Right kidney (tissue), 1 donor: ENCODE measurements at regions not wholly inside any gene's neighbourhood (a gene's known extent, or its start where the extent isn't known, plus 50 kb on each side); places are given as distances from the start of the nearest gene placed in this dataset.
A peak's percentile ranks its signal among the peaks of the same experiment; 100 is the strongest.
"Not testable (repeated sequence)": the region's sequence is repeated elsewhere in the genome, so short reads cannot be mapped to it uniquely, and the experiment has no call there.

Experiments
- DNase-seq: peaks from one replicate; pipeline ENCODE4 v3.0.0-alpha.2; 2016

DNA sequence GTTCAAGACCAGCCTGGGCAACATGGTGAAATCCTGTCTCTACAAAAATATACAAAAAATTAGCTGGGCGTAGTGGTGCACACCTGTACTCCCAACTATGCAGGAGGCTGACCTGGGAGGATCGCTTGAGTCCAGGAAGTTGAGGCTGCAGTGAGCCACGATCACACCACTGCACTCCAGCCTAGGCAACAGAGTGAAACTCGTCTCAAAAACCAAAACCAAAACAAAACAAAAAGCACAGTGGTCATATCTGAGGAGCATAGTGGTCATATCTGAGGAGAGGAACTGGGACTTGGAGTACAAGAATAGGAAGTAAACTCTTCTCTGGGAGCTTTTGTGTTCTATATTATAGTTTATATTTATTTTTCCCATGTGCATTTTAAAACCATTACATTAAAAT, 275.3 kb upstream of the NOTCH2NLA start:
- DNase-seq: not testable (repeated sequence)

DNA sequence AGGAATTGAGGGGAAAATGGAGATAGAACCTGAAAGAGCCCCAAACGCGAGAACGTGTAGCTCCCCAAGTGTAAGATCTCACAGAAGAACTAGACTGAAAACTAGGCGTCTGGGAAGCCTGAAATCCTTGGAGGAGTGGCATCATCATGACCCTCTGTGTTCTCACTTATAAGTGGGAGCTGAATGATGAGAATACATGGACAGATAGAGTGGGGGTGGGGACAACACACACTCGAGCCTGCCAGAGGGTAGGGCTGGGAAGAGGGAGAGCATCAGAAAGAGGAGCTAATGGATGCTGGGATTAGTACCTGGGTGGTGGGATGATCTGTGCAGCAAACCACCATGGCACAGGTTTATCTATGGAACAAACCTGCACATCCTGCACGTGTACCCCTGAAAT, 258.7 kb upstream of the NOTCH2NLA start:
- not testable (repeated sequence) for DNase-seq

DNA sequence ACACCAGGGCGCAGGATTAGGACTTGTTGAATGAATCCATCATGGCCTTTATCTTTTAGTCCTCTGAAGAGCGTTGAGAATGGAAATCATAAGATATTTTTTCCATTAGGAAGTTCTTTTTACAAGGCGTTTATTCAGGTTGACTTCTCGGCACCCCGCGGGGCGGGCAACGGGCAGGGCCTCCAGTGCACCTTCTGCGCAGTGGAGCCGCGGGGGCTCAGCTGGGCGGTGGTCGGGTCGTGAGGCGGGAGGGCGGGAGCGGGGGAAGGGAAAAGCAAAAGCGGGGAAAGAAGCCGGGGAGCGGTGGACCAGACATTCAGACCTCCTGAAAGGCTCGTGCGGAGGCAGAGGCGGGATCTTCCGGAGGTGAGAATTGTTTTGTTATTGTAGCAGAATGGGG, 258.3 kb upstream of the NOTCH2NLA start:
- not testable (repeated sequence) for DNase-seq

DNA sequence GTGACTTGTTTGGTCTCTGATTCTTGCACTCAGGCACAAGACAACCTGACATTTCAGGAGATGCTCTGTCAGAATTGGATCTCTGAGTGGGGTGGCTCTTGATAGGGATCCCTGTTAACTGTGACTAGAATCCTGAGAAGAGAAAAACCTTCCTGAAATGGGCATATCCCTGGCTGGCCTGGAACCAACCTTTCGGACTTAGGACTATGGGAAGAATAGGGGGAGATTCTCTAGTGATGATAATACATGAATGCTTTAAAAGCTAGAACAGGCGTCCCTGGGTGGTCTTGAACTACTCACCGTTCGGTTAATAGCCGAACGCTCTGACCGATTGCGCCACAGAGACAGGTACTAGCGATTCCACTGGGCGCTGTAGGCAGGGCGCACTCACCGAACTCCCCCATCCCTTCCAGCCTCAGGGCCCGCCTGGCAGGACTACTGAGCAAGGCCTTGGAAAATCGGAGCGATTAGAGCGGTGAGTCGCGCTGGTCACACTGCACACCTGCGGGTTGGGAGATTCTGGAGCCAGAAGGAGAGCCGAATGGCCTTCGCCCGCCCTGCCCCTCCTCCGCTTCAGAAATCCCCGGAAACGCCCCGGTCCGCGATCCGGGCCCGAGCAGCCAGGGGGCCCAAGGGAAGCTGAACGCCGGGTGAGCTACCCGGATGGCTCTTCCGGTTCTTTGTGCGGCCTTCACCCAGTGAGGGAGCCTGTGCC, 257.6 kb upstream of the NOTCH2NLA start:
- peak; percentile 70 for DNase-seq

DNA sequence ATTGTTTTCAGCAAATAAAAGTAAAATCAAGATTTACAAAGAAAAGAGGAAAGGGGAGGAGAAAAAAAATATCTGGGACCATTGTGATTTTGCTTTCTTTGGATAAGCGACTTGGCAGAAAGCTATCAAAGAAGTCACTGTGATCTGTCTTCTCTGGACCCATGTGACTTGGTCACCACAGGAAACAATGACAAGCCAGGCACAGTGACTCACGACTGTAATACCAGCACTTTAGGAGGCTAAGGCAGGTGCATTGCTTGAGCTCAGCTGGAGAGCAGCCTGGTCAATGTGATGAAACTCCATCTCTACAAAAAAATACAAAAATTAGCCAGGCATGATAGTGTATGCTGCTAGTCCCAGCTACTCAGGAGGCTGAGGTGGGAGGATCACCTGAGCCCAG, 255.4 kb upstream of the NOTCH2NLA start:
- DNase-seq: not testable (repeated sequence)

DNA sequence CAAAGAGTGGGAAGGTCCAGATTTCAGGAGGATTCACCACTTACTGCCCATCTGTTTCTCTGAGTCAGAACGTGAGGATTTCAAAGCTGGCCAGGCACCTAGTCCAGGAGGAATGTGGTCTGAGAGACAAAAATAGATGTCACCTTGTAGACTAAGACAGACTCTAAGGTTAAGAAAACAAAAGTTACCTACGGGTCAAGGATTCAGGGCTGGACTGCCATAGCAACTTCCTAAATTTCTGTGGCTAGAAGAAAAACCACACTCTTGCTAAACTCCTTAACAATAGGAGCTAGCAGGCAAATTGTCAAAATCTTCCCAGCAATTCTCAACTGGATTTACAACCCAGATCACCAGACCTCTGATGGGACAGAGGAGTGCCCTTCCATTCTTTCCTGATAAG, 250.4 kb upstream of the NOTCH2NLA start:
- DNase-seq: not testable (repeated sequence)

DNA sequence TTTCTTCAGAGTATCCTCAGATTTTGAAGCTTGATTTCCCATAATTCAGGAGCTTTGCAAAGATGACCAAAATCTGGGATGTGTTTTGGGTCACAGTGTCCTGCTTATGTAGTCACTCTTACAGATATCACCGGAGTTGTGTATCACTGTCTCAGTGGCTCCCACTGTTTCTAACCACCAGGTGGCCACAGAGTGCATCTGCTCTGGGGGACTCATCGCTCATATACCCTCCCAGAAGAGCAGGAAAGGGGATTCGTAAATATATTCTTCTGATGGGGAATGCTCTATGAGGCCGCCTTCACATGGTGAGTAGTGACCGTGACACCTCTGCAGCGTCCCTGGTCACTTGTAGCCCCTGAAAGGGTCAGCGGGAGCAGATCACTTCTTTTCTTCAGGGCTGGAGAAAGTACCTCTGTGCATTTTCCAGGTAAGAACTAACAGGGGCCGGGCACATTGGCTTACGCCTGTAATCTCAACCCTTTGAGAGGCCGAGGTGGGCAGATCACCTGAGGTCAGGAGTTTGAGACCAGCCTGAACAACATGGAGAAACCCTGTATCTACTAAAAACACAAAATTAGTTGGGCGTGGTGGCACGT, 249.4 kb upstream of the NOTCH2NLA start:
- peak; percentile 19 for DNase-seq

DNA sequence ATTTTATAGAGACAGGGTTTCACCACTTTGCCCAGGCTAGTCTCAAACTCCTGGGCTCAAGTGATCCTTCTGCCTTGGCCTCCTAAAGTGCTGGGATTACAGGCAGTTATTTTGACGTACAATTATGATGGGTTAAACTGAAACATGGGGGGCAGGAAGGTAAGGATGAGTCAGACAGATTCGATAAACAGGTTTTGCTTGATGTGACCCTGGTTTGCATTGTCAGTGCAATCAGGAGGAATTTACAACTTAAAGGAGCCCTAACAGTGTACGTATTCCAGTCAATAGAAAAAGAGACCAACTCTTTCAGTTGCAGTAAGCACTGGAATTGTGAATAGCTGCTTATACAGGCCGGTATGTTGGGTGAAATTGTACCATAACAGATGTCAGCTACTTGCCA, 246.3 kb upstream of the NOTCH2NLA start:
- DNase-seq: not testable (repeated sequence)

DNA sequence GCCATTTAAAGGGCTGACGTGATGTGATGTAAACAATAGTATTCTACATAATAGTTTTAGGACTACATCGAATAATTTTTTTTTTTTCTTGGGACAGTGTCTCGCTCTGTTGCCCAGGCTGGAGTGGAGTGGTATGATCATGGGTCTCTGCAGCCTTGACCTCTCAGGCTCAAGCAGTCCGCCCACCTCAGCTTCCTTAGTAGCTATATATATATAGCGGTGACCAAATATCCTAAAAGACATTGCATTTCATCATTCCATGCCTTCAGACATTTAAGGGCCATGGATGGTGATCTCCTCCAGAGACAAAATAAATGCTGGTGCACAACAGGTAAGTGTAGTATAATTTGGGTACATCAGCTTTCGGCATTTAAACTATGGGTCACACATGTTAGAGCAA, 245.4 kb upstream of the NOTCH2NLA start:
- not testable (repeated sequence) for DNase-seq

DNA sequence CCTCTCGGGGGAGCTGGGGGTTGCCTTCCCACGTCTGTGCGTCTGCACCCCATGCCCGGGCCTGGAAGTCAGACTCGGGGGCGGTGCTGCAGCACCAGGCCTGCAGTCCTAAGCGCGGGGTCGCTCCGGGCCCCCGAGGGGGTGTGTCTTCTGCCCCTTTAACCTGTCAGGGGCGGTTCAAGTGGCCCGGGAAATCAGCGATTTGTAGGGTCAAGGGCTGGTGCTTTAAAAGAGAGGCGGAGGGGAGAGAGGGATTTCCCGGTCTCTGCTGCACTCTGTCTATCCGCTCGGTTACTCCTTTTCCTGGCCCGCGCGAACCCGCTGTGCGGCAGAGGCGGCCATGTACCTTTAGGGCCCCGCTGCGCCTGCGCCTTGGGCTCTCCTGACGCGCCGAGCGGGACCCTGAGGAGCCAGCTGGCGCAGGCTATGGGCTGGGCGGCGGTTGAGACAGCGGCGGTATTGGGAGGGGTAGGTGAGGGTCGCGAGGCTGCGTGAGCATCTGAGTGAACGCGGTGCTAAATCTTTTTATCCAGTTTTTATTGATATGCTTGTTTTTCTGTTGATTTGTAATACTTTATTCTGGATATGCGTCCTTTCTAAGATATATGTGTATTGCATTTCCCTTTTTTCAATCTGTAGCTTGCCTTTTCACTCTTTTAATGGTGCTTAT, 243.5 kb upstream of the NOTCH2NLA start:
- peak; percentile 77 for DNase-seq

DNA sequence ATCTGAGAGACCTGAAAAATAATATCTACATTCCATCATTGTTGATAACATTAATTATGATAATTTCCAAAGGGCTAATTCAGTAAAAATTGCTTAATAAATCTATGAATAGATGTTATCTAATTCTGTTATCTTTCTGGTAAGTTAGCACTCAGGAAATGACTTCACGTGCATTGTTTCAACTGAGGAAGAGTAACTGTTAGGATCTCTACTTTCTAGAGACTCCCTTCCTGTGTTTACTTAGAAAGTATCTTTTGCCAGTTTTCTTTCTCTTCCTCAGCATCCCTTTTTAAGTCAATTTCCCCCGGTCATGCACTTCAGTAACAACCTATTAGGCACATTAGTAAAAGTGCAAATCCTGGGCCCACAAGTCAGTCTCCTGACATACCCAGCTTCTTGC, 231.1 kb upstream of the NOTCH2NLA start:
- not testable (repeated sequence) for DNase-seq

DNA sequence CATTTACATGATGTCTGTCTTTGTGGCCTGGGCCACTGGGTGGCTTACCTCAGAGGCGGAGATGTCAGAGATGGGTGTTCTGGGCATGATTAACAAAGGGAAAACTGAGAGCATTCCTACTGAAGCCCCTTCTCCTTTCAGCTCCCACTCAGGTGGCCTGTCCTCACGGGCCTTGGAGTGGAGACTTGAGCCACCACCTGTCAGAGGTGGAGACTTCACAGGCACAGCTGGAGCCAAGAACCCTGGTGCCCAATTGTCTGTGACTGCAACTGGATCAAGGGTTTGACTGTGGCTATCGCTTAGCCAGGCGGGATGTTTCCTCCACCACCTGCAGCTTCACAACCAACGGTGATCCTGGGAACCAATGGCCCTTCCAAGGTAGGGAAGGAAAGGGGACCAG, 230.5 kb upstream of the NOTCH2NLA start:
- not testable (repeated sequence) for DNase-seq

DNA sequence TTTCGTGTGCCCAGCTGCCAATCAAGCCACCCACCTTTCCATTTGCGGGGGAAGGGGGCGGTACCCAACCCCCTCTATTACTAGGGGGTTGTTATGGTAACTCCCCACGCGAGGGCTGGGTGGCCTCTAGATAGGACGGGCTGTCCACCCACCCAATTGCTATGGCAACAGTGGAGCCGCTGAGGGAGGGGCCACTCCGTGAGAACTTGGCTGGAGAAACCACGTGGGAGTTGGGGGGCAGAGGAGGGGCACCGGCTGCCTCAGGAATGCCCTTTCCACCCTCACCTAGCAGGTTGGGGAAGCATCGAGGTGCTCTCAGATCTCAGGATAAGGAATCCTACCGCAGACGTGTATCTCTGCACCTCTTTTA, 220.0 kb upstream of the NOTCH2NLA start:
- not testable (repeated sequence) for DNase-seq

DNA sequence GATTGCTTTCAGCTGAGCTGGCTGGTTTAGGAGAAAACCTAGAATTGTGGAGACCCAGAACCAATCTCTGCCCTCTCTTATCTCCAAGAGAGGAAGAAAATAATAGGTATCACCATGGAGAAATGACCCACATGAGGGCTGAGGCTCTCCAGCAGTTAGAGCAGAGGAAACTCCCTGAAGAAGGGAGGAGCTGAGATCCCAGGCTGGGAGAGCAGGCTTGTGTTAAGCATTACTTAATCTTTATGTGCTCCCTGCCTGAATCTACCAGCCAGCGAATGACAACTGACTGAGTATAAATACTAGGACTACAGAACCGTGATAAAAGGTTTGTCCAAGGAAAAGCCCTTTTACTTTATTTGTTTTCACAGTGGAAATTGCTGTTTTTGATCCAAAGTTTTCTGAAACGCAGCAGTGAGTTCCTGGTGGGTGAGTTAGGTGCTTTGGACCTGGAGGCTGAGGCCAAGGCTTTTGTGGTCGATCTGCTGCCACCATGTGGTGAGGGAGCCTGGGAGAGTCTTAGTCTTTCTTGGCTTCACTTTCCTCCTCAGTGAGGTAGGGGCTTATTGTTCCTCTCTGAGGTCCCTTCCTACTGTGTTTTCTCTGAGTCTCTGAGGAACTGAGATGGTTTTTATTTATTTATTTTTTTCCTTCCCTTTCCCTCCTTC, 219.5 kb upstream of the NOTCH2NLA start:
- not testable (repeated sequence) for DNase-seq

DNA sequence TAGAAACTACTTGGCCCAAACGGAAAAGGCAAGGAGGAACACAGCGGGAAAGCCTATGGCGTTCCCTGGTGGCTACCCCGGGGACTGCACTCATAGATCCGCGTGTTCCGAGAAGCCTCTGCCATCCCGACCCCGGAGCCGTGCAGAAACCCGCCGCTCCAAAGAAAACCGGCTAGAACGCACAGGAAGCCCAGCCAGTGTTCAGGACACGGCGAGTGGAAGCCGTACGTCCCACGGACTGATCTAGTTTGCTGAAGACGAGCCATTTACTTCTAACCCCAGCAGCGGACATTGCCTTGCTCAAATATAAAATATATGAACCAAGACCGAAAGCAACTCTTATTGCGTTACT, 215.0 kb upstream of the NOTCH2NLA start:
- peak; percentile 53 for DNase-seq

DNA sequence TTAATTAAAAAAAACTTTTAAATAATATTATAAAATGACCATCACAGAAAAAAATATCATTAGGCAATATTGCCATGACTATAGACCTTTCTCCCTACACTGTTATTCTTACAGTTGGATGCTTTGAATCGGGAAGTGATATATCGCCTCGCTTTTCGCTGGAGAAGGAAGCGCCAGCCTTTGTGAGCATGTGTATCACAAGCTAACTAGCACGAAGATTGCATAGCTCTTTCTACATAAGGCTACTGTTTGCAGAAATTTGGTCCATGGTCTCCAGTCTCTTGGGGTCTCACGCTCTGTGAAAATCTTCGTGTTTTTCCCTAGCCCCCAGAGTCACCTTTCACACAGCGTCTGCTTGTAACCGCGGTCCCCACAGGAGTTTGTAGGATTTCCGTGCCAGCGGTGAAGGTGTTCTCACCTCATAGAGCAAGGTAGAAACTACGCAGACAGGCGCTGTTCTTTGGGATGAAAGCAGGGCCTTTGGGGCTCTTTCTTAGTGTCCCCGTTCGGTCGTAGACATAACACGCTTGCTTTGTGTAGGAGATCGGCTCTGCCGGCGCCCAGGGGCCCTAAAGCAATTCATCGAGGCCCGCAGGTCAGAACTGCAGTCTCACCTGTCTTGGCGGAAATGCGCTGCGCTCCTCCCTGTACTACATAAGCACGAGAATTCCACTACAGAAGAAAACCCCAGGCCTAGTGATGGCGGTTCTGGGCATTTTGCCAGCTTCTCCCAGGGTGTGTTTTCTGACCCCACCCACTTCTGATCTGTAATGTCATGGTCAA, 214.5 kb upstream of the NOTCH2NLA start:
- DNase-seq: peak; percentile 19

DNA sequence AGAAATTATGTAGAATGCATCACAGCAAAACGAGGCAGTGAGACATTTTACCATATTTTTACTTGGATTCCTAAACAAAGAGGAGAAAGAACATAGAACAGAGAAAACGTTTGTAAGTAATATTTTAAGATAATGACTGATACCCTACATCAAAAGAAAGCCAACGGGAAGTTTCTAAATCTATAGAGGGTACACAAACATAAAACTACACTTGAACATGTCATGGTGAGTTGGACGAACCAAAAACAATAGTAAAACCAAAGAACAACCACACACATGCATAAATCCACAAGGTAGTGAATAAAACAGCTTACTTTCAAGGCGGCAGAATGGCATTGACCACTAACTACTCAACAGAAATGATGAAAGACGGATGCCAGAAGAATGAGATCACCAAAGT, 209.7 kb upstream of the NOTCH2NLA start:
- not testable (repeated sequence) for DNase-seq

DNA sequence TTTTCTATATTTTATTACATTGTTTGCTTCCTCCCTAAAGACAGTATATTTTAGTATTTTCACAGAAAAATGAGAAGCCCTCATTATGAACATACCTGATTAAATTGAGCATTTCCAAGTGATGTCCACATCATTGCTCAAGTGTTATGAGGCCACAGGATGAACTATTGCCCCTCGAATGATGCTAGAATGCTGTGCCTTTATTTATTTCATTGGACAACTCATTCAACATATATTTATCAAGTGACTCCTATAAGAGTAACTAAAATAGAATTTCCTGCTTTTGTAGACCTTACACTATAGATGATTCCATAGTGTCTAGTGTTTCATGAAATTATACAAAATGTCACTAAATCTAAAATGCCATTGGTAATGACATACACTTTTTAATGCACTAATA, 187.8 kb upstream of the NOTCH2NLA start:
- not testable (repeated sequence) for DNase-seq

DNA sequence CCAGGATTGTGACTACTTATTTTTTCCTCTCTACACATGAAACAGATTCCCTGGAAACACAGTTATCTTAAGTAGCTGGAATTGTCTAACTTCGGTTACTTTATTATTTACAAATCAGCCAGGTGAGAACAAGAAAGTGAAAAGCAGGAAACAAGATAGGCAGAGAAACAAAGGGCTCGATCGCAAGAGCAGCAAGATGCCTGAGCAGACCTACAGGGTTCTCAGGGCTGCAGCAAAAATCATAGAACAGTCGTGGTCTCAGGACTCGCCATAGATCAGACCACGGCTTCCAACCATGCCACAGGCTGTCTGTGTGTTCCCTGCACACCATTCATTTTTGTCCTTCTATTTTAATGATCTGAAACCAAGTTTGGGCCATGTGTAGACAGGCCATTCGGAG, 186.2 kb upstream of the NOTCH2NLA start:
- not testable (repeated sequence) for DNase-seq

DNA sequence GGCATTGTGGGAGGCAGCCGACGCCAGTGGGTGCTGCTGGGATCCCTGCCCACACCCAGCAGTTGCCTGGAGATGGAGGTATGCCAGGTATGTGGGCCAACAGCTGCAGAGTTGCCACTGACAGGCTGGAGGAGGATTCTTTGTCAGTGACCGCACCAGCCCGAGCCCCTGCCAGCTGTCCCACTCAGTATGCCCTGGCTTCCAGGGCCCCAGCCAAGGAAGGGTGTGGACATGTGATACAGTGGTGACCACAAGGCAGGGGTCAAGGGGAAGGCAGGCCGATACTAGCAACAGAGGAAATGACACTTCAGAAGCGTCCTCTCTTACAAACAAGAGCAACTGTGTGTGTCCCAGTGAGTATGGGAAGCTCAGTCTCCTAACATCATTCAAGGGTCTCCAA, 185.1 kb upstream of the NOTCH2NLA start:
- DNase-seq: peak; percentile 1

DNA sequence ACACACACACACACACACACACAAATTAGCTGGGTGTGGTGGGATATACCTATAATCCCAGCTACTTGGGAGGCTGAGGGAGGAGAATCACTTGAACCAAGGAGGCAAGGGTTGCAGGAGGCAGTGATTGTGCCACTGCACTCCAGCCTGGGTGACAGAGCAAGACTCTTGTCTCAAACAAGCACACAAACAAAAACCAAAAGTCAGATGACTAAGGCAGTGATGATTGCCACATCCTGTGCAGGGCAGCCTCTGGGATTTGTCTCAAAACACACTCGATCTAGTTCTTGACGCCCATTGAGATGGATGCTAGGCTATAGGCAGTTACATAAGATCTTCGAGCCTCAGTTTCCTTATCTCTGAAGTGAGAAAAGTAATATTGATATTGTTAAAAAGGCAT, 183.1 kb upstream of the NOTCH2NLA start:
- DNase-seq: not testable (repeated sequence)

DNA sequence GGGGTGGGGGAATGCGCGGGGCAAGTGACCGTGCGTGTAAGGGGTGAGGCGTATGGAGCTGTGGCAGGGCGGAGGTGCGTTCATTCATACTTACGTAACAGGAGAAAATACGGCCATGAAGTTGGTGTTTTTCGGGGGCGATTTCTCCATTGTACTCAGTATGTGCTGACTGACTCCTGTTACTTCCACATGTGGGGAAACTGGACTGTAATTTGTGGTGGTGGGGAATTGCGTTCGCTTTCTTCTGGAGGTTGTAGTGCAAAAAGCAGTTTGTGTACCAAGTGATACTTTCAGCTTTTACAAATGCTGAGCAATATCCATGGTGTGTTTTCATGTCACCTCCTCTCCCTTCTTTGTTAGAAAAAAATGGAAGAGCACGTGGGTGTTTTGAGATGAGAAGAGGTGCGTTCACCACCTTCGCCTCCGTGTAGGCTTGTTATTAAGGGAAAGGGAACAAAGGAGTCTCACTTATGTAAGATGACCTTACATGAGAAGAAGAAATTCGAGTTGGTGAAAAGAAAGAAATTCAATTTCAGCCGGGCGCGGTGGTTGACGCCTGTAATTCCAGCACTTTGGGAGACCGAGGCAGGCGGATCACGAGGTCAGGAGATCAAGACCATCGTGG, 181.1 kb upstream of the NOTCH2NLA start:
- DNase-seq: peak; percentile 41
